Esophagus squamous epithelium (tissue), 5 donors: ENCODE measurements at regions not wholly inside any gene's neighbourhood (a gene's known extent, or its start where the extent isn't known, plus 50 kb on each side); places are given as distances from the start of the nearest gene placed in this dataset.

ENCODE experiments used
- DNase-seq: peaks from one replicate; lab custom pipeline; 2025; lab: John Stamatoyannopoulos, UW
- H3K27ac ChIP-seq, 4 donors: fragments of 200-600 bp; sonication (generic); one replicate each; pipeline ENCODE4 v1.5.1; 2016 to 2019; ENCODE audit warnings: mild to moderate bottlenecking in 1 of 4
- H3K27me3 ChIP-seq, 4 donors: fragments of 200-600 bp; sonication (generic); 1 replicate in 3 of 4; 2 replicates in 1 of 4; pipeline versions ENCODE4 v1.5.1 to v1.6.0; 2017 to 2021; ENCODE audit warnings: antibody characterized with exemption in 1 of 4
- H3K36me3 ChIP-seq, 3 donors: fragments of 200-600 bp; sonication (generic); one replicate each; pipeline ENCODE4 v1.5.1; 2016 to 2019
- H3K4me1 ChIP-seq, 3 donors: fragments of 200-600 bp; sonication (generic); one replicate each; pipeline ENCODE4 v1.5.1; 2017 to 2019
- H3K4me3 ChIP-seq, 4 donors: fragments of 200-600 bp; sonication (generic); 1 replicate in 3 of 4; 2 replicates in 1 of 4; pipeline ENCODE4 v1.5.1; 2016 to 2019; ENCODE audit warnings: mild to moderate bottlenecking in 2 of 4, moderate library complexity in 1 of 4
- H3K9me3 ChIP-seq, 3 donors: fragments of 200-600 bp; sonication (generic); one replicate each; pipeline ENCODE4 v1.5.1; 2016 to 2019
- POLR2A ChIP-seq, 4 donors: fragments of 450-650 bp; IDR thresholded peaks; one replicate each; pipeline ENCODE4 v1.6.1; 2017; ENCODE audit warnings: antibody characterized with exemption in 4 of 4, mild to moderate bottlenecking in 4 of 4, moderate library complexity in 3 of 4
- WGBS, 2 donors: methylation state at CpG; one replicate each; pipeline ENCODE4 v1.1.5; 2018; 5-methylcytosine and 5-hydroxymethylcytosine counted together
- intact Hi-C: fragments of 100-400 bp; cut with DNase I; formaldehyde crosslinking; loops from one replicate; pipeline ENCODE4 v1.15.0; 2022
- TF ChIP-seq, protein P1 (sequence below), 6 experiments: fragments of 450-650 bp in 4 of 6; fragments of 200-600 bp in 2 of 6; sonication (generic) in 2 of 6; IDR thresholded peaks; one replicate each; pipeline ENCODE4 v1.5.1; 2016 to 2019; ENCODE audit warnings: antibody characterized with exemption in 6 of 6, mild to moderate bottlenecking in 4 of 6, moderate library complexity in 4 of 6
- donor health status: DM: yes; HTN: yes; CAD: no.

DNA sequence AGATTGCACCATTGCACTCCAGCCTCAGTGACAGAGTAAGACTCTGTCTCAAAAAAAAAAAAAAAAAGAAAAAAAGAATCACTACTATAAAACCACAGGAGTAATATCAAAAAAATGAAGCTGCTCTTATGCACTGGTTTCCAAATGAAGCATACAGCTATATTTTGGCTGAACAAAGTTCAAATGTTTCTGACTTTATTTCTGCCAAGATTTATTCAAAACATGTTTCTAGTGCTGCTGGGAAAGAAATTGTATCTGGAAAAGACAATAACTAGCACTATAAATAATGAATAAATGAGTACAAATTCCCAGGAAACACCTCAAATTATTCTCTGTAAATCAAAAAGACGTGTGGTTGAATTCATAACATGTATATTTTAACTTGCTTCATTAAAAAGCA, 102.5 kb upstream of the MME start:
- intact Hi-C loops, result no loop called here
- WGBS, 2 donors, result 45 to 54% methylated on average over 1 of the region's 1 CpG

DNA sequence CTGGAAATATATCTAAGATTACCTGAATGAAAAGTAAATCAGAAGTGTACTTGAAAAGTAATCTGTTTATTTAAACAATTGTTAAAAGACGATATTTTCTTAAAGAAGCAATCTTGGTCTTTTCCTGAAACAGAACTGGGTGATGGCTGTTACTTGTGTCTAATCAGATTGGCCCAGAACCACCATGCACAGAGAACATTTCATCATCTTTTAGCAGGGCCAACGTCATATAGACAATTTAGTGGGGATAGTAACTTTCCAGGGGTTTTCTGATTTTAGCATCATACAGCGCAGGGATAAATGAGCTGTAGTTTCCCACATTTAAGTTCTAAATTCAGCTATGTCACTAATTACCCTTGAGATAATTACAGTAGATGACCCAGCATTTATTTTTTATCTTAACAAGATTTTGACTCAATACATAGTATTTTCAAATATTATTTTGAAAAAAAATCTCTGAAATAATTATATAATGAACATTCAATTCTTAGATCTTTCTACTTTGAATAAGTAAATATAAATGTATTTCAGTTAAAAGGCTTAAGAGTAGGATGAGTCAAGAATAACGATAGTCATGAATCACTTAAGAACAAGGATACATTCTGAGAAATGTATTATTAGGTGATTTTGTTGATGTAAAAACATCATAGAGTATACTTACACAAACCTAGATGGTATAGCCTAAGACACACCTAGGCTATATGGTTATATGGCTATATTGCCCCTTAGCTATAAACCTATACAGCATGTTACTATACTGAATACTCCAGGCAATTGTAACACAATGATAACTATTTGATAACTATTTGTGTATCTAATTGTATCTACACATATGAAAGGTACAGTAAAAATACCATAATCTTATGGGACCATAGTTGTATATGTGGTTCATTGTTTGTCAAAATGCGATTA, 103.8 kb upstream of the MME start:
- Histone ChIP-seq H3K9me3 (no peaks in the 10 kb centered on the region), H3K4me3 (no peak overlapping the region), H3K27ac (no peak overlapping the region), H3K36me3 (no peaks in the 10 kb centered on the region), H3K27me3 (no peaks in the 10 kb centered on the region), H3K4me1 (peaks cover 0 to 10% (median 4%) of the 10 kb centered on the region in 3 donors)
- 68 to 77% methylated on average over 5 of the region's 5 CpGs for WGBS, 2 donors
- TF ChIP-seq, protein P1, sequence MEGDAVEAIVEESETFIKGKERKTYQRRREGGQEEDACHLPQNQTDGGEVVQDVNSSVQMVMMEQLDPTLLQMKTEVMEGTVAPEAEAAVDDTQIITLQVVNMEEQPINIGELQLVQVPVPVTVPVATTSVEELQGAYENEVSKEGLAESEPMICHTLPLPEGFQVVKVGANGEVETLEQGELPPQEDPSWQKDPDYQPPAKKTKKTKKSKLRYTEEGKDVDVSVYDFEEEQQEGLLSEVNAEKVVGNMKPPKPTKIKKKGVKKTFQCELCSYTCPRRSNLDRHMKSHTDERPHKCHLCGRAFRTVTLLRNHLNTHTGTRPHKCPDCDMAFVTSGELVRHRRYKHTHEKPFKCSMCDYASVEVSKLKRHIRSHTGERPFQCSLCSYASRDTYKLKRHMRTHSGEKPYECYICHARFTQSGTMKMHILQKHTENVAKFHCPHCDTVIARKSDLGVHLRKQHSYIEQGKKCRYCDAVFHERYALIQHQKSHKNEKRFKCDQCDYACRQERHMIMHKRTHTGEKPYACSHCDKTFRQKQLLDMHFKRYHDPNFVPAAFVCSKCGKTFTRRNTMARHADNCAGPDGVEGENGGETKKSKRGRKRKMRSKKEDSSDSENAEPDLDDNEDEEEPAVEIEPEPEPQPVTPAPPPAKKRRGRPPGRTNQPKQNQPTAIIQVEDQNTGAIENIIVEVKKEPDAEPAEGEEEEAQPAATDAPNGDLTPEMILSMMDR (IDR thresholded peaks at IDR 0.05), result no peak
- no peak for TF ChIP-seq POLR2A (IDR thresholded peaks at IDR 0.05)
- no peak for DNase-seq
- intact Hi-C loops, result no loop called here

More for the DNA sequence above, 102.5 kb upstream of the MME start:
- TF ChIP-seq POLR2A (IDR thresholded peaks at IDR 0.05), result no peak
- TF ChIP-seq, protein P1 (IDR thresholded peaks at IDR 0.05), result no peak
- no peaks in the 10 kb centered on the region for H3K27me3 ChIP-seq
- no peaks in the 10 kb centered on the region for H3K9me3 ChIP-seq
- H3K4me1 ChIP-seq, result no peaks in the 10 kb centered on the region
- H3K27ac ChIP-seq, result no peak overlapping the region
- no peaks in the 10 kb centered on the region for H3K36me3 ChIP-seq
- no peak for DNase-seq
- H3K4me3 ChIP-seq, result no peak overlapping the region

DNA sequence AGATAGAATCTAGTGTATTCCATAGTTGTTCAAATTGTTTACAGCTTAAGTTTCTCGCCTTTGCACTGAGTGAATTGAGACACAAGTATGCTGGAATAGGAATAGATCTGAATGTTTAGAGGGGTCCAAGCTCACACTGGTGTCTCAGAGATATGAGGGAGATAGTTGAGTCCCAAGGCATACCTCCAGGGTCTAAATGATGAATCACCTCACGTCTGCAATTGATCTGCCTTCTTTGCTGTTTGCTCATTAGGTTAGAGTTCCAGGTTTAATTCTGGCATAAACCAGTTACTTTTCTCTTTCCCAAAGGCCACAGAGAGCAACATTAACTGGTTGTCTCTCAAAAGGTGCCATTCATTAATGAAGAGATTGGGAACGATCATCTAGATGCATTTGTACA, 106.3 kb upstream of the MME start:
- Histone ChIP-seq H3K4me3 (no peak overlapping the region), H3K9me3 (no peaks in the 10 kb centered on the region), H3K4me1 (peaks cover 0 to 19% (median 7%) of the 10 kb centered on the region in 3 donors), H3K36me3 (no peaks in the 10 kb centered on the region), H3K27me3 (no peaks in the 10 kb centered on the region), H3K27ac (no peak overlapping the region)
- WGBS, 2 donors, result 62 to 77% methylated on average over 3 of the region's 3 CpGs
- no peak for DNase-seq
- no peak for TF ChIP-seq POLR2A (IDR thresholded peaks at IDR 0.05)
- TF ChIP-seq, protein P1 (IDR thresholded peaks at IDR 0.05), result no peak
- intact Hi-C loops, result no loop called here

DNA sequence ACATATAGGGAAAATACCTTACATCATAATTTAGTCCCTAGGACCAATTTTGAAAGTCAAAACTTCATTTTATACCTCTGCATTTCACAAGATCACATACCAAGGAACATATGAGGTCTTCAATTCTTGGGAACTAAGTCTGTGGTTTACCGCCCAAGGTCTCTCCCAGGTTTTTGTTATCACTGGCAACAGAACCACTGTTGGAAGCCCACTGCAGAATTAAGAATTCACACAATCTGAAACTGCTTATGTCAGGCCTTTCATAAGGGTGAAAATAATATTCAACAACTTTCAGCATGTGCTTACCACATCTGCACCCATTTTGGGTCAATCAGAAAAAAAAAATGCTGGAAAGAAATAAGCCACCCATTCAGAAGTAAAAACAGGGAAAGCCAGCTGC, 107.2 kb upstream of the MME start:
- intact Hi-C loops, result no loop called here

More for the DNA sequence above, 107.2 kb upstream of the MME start:
- 90 to 92% methylated on average over 1 of the region's 1 CpG for WGBS, 2 donors
- no peak for TF ChIP-seq POLR2A (IDR thresholded peaks at IDR 0.05)
- TF ChIP-seq, protein P1 (IDR thresholded peaks at IDR 0.05), result no peak
- no peaks in the 10 kb centered on the region for H3K36me3 ChIP-seq
- H3K4me3 ChIP-seq, result no peak overlapping the region
- H3K9me3 ChIP-seq, result no peaks in the 10 kb centered on the region
- peaks cover 0 to 19% (median 7%) of the 10 kb centered on the region in 3 donors for H3K4me1 ChIP-seq
- DNase-seq, result no peak
- no peak overlapping the region for H3K27ac ChIP-seq
- H3K27me3 ChIP-seq, result no peaks in the 10 kb centered on the region
